ENCODE measurements at regions not wholly inside any gene's neighbourhood (a gene's known extent, or its start where the extent isn't known, plus 50 kb on each side); places are given as distances from the start of the nearest gene placed in this dataset.

- no peak overlapping the region for H3K9ac ChIP-seq (ENCODE audit: low read depth, low read length)
- H4K20me1 ChIP-seq (ENCODE audit: insufficient read depth, low read length): no peaks in the 10 kb centered on the region
- TF ChIP-seq MAZ (IDR thresholded peaks at IDR 0.05; ENCODE audit: borderline replicate concordance, low read depth, low read length): no peak
- TF ChIP-seq FOS (IDR thresholded peaks at IDR 0.05; ENCODE audit: low read depth, low read length): no peak
- TF ChIP-seq CEBPB (IDR thresholded peaks at IDR 0.05; ENCODE audit: low read depth, low read length): no peak
- no peak for TF ChIP-seq CTCF (conservative IDR thresholded peaks at IDR 0.05; ENCODE audit: low read depth, low read length)
- TF ChIP-seq ELK1 (IDR thresholded peaks at IDR 0.05; ENCODE audit: borderline replicate concordance, low read depth, low read length): no peak
- no peaks in the 10 kb centered on the region for H3K36me3 ChIP-seq (ENCODE audit: control insufficient read depth, insufficient read depth, low read length)
- dilution Hi-C loops (cut with HindIII; ENCODE audit: low sequenced_read_pairs, unreplicated experiment): no loop called here
- no peak overlapping the region for H4K91ac ChIP-seq (ENCODE audit: insufficient read depth, low read depth, low read length)
- H2BK20ac ChIP-seq (ENCODE audit: low read depth, low read length): no peak overlapping the region
- no peaks in the 10 kb centered on the region for H3K27me3 ChIP-seq (ENCODE audit: control insufficient read depth, insufficient read depth, low read length)
- no peak overlapping the region for H3K4me2 ChIP-seq (ENCODE audit: low read depth, low read length)
- peaks cover 57% of the 10 kb centered on the region for H3K9me3 ChIP-seq (ENCODE audit: control insufficient read depth, insufficient read depth, low read length)
- no peaks in the 10 kb centered on the region for H3K4me1 ChIP-seq (ENCODE audit: control insufficient read depth, insufficient read depth, low read length)
- no TSS peak for BruUV-seq (replicated peaks)
- H2BK5ac ChIP-seq (ENCODE audit: low read depth, low read length, poor library complexity, severe bottlenecking): no peak overlapping the region
- H3K23ac ChIP-seq (ENCODE audit: low read depth, low read length): no peak overlapping the region
- H3K18ac ChIP-seq (ENCODE audit: low read depth, low read length): no peak overlapping the region
- no peak overlapping the region for H4K8ac ChIP-seq (ENCODE audit: low read depth in 2 of 2, low read length in 2 of 2)
- H3K14ac ChIP-seq (replicated peaks; ENCODE audit: low read depth, low read length): no peak overlapping the region
- H2BK120ac ChIP-seq (ENCODE audit: low read depth, low read length): no peak overlapping the region
- intact Hi-C loops (cut with micrococcal nuclease): no loop called here
- no peak overlapping the region for H3K4ac ChIP-seq (ENCODE audit: low read depth, low read length)
- H2BK15ac ChIP-seq (ENCODE audit: low read depth, low read length): no peak overlapping the region
- H2AK5ac ChIP-seq (ENCODE audit: low read depth, low read length): no peak overlapping the region
- H3K9me1 ChIP-seq (ENCODE audit: insufficient read depth, low read length): no peaks in the 10 kb centered on the region
- ATAC-seq (ENCODE audit: low read depth): no peak
- CTCF ChIA-PET: no interaction called here
- no peak overlapping the region for H2AK9ac ChIP-seq (replicated peaks; ENCODE audit: low read depth, low read length, poor library complexity)
- H3K79me1 ChIP-seq (ENCODE audit: low read depth in 1 of 2, low read length in 2 of 2): no peaks in the 10 kb centered on the region
- no peak overlapping the region for H4K5ac ChIP-seq (ENCODE audit: low read depth, low read length)
- POLR2A ChIA-PET (ENCODE audit: unreplicated experiment): no interaction called here
- H3K4me3 ChIP-seq (ENCODE audit: insufficient read depth, low read depth, low read length): no peak overlapping the region
- H2AFZ ChIP-seq (replicated peaks; ENCODE audit: low read length, poor library complexity): no peak overlapping the region
- no peak overlapping the region for H3K27ac ChIP-seq (ENCODE audit: insufficient read depth, low read length)
- no peak overlapping the region for H3K56ac ChIP-seq (ENCODE audit: extremely low read depth, insufficient read depth, low read length)
- in situ Hi-C loops (cut with MboI; ENCODE audit: low sequenced_read_pairs): no loop called here
- DNase-seq: no peak
- WGBS, 2 experiments (ENCODE audit: extremely low coverage in 2 of 2, insufficient read length in 1 of 2): 0% methylated on average over 1 of the region's 9 CpGs; no CpG with 5 or more reads in 1 of the 2 experiments
Observed at GRCh38 chr10:130571674-130572073, 435.5 kb downstream of the GLRX3 start.
